ENCODE measurements at regions not wholly inside any gene's neighbourhood (a gene's known extent, or its start where the extent isn't known, plus 50 kb on each side); places are given as distances from the start of the nearest gene placed in this dataset.

- no peak for DNase-seq
Observed at GRCh38 chr10:8726084-8726778, 671.7 kb downstream of the GATA3 start.

GRCh38 chr10:8726779-8727084, 672.2 kb downstream of the GATA3 start:
- no peak for DNase-seq

- DNase-seq = no peak
Observed at GRCh38 chr10:8731121-8732095, 676.9 kb downstream of the GATA3 start.

- no peak for DNase-seq
Observed at GRCh38 chr10:8738987-8739386, 684.5 kb downstream of the GATA3 start.

GRCh38 chr10:8752146-8752843, 697.8 kb downstream of the GATA3 start:
- DNase-seq = no peak

GRCh38 chr10:8758029-8758428, 703.5 kb downstream of the GATA3 start:
- DNase-seq = no peak

- DNase-seq = no peak
Observed at GRCh38 chr10:8766899-8767298, 712.4 kb downstream of the GATA3 start.

GRCh38 chr10:8767591-8767990, 713.1 kb downstream of the GATA3 start:
- DNase-seq = no peak

GRCh38 chr10:8768341-8768740, 713.9 kb downstream of the GATA3 start:
- DNase-seq = no peak

GRCh38 chr10:8768852-8769251, 714.4 kb downstream of the GATA3 start:
- no peak for DNase-seq

GRCh38 chr10:8776926-8777622, 722.6 kb downstream of the GATA3 start:
- no peak for DNase-seq

- DNase-seq = no peak
Observed at GRCh38 chr10:8778713-8779112, 724.2 kb downstream of the GATA3 start.

- DNase-seq = no peak
Observed at GRCh38 chr10:8787649-8788048, 733.2 kb downstream of the GATA3 start.

- no peak for DNase-seq
Observed at GRCh38 chr10:8790390-8790789, 735.9 kb downstream of the GATA3 start.

GRCh38 chr10:8794860-8795259, 740.4 kb downstream of the GATA3 start:
- DNase-seq = no peak

- no peak for DNase-seq
Observed at GRCh38 chr10:8800426-8800825, 745.9 kb downstream of the GATA3 start.

- DNase-seq = no peak
Observed at GRCh38 chr10:8803992-8804391, 749.5 kb downstream of the GATA3 start.

GRCh38 chr10:8810677-8811076, 756.2 kb downstream of the GATA3 start:
- no peak for DNase-seq

- DNase-seq = no peak
Observed at GRCh38 chr10:8811201-8811600, 756.7 kb downstream of the GATA3 start.

- no peak for DNase-seq
Observed at GRCh38 chr10:8815969-8816368, 761.5 kb downstream of the GATA3 start.

- DNase-seq = no peak
Observed at GRCh38 chr10:8817299-8817698, 762.8 kb downstream of the GATA3 start.

- no peak for DNase-seq
Observed at GRCh38 chr10:8825611-8826010, 771.1 kb downstream of the GATA3 start.

GRCh38 chr10:8829592-8829991, 775.1 kb downstream of the GATA3 start:
- no peak for DNase-seq

Measured in CD4-positive, alpha-beta T cell treated with Interleukin-17A for 4 hours (primary cell).